ENCODE measurements at regions not wholly inside any gene's neighbourhood (a gene's known extent, or its start where the extent isn't known, plus 50 kb on each side); places are given as distances from the start of the nearest gene placed in this dataset.
A peak's percentile ranks its signal among the peaks of the same experiment; 100 is the strongest.

DNA sequence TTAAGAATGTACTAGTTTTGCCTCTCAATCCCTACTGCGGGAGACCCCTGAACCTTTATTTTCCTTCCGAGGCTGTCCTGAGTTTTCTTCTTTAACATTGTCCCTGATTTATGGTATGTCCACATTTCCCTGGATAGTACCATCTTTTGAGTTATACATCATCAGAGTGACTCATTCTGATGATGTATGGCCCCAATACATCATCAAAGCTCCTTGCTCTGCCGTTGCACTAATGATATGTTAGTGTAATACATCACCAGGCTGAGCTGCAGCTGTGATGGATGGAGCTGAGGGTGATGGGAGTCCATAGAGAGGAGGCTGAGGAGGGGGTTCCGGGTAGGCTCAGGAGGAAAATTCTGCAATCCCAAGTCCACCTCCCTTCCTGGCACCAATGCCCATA, 986.5 kb downstream of the KCNMA1 start:
- TF ChIP-seq, protein P1, sequence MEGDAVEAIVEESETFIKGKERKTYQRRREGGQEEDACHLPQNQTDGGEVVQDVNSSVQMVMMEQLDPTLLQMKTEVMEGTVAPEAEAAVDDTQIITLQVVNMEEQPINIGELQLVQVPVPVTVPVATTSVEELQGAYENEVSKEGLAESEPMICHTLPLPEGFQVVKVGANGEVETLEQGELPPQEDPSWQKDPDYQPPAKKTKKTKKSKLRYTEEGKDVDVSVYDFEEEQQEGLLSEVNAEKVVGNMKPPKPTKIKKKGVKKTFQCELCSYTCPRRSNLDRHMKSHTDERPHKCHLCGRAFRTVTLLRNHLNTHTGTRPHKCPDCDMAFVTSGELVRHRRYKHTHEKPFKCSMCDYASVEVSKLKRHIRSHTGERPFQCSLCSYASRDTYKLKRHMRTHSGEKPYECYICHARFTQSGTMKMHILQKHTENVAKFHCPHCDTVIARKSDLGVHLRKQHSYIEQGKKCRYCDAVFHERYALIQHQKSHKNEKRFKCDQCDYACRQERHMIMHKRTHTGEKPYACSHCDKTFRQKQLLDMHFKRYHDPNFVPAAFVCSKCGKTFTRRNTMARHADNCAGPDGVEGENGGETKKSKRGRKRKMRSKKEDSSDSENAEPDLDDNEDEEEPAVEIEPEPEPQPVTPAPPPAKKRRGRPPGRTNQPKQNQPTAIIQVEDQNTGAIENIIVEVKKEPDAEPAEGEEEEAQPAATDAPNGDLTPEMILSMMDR (IDR thresholded peaks at IDR 0.05; ENCODE audit: control insufficient read depth, insufficient read depth, low read depth, low read length, missing control alignments), result no peak
- H3K4me3 ChIP-seq (ENCODE audit: control insufficient read depth, low read depth, low read length), result no peak overlapping the region
- DNase-seq (ENCODE audit: low read depth), result no peak

DNA sequence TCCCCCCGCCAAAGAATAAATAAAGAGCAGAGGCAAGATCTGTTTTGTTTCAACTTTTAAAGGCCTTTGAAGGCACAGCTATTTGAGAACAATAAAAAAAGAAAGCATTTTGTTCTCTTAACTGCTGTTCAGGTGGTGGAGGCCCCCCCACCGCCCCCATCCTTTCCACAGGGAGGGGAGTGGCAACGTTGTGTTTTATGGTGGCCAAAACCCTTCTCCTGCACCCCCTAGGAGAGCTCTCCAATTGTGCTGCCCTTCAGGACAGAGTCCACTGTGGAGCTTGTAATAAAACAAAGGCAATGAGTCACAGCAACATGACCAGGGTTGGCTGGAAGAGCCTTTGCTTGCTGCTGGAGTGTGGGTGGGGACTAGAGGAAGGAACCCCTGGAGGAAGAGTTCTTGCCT, 987.9 kb downstream of the KCNMA1 start:
- H3K4me3 ChIP-seq (ENCODE audit: control insufficient read depth, low read depth, low read length), result no peak overlapping the region
- TF ChIP-seq, protein P1 (IDR thresholded peaks at IDR 0.05; ENCODE audit: control insufficient read depth, insufficient read depth, low read depth, low read length, missing control alignments), result no peak
- DNase-seq (ENCODE audit: low read depth), result peak; percentile 63

DNA sequence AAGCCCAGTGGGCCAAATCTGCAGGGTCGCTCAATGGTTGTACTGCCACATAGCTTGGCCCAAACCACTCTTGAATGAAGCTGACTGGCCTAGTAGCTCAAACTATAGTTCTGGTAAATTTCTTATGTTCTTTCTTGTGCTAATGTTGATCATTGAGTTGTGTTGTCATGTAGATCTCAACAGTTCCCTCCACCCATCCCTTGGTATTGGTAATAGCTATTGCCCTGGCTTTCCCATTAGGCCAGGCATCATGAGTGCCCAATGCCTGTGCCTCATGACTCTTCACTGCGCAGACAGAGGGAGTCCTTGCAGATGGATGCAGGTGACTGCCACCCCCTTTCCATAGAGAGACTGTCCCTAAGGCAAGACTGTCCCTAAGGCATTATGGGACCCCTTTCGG, 988.4 kb downstream of the KCNMA1 start:
- H3K4me3 ChIP-seq (ENCODE audit: control insufficient read depth, low read depth, low read length), result no peak overlapping the region
- TF ChIP-seq, protein P1 (IDR thresholded peaks at IDR 0.05; ENCODE audit: control insufficient read depth, insufficient read depth, low read depth, low read length, missing control alignments), result no peak
- no peak for DNase-seq (ENCODE audit: low read depth)

DNA sequence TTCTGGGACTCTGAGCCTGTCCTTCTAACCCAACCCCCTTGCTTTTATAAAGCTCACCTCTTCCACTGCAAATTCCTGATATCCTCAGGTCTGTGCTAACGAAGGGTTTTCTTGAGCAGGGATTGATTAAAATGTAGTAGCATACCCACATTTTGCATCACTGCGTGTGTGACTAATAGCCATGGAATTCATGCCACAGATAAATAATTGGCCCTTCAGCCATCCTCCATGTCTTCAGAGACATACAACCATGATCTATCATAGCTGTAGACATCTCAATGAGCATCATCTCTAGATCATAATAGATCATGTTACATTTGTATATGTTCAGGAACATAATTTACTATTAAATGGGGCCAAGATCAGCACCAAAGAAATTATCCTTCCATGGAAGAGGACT, 990.3 kb downstream of the KCNMA1 start:
- no peak for DNase-seq (ENCODE audit: low read depth)
- TF ChIP-seq, protein P1 (IDR thresholded peaks at IDR 0.05; ENCODE audit: control insufficient read depth, insufficient read depth, low read depth, low read length, missing control alignments), result no peak
- no peak overlapping the region for H3K4me3 ChIP-seq (ENCODE audit: control insufficient read depth, low read depth, low read length)

DNA sequence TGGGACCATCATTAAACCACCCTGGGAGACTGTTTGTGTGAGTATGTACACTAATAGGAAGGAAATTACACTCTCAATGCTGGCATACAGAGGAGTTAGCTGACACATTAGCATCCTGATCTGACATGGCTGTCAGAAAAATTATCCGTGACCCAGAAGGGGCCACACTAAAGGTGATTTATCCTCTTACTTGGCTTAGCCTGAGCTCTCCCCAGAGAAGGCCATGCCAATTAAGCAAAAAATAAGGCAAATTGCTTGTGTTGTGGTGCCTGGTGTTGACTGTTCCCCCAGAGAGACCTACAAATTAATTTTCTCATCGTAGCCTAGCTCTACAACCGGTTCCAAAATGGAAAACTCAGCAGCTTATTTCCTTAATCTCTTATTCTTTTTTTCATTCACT, 992.3 kb downstream of the KCNMA1 start:
- TF ChIP-seq, protein P1 (IDR thresholded peaks at IDR 0.05; ENCODE audit: control insufficient read depth, insufficient read depth, low read depth, low read length, missing control alignments), result no peak
- DNase-seq (ENCODE audit: low read depth), result no peak
- H3K4me3 ChIP-seq (ENCODE audit: control insufficient read depth, low read depth, low read length), result no peak overlapping the region

DNA sequence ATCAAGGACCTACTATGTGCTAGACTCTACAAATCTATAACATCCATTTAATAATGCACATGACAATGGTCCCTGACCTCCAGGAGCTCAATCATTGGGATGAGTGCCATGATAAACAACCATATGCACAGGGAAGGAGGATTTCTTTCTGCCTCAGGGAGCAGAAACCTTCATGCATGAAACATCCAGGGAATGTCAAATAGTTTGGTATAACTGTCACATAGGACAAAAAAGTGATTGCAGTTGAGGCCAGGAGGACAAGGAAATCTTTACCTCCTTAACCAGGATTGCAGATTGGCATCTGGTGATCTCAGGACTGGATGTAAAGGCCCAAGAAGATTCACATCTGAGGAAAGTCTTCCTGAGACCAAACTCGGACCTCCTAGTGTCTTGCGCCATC, 993.1 kb downstream of the KCNMA1 start:
- TF ChIP-seq, protein P1 (IDR thresholded peaks at IDR 0.05; ENCODE audit: control insufficient read depth, insufficient read depth, low read depth, low read length, missing control alignments), result no peak
- no peak overlapping the region for H3K4me3 ChIP-seq (ENCODE audit: control insufficient read depth, low read depth, low read length)
- no peak for DNase-seq (ENCODE audit: low read depth)

DNA sequence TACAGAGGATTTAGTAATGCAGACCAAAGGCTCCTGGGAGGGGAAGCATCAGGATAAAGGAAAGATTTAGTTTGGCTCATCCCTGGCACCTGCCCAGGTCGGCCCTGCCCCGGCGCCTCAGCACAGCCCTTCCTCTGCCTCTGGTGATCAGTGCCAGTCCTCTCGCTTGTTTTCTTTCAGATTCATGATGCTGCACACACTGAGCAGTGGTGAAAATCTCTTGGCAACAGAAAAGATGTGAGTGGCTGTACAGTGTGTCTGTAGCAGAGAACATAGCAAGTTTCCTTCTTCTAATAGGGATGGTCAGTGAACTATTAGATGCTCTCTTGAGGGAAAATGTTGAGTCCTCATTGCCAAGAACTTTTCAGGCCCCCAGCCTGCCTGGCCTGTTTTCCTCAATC, 994.1 kb downstream of the KCNMA1 start:
- DNase-seq (ENCODE audit: low read depth), result no peak
- no peak overlapping the region for H3K4me3 ChIP-seq (ENCODE audit: control insufficient read depth, low read depth, low read length)
- TF ChIP-seq, protein P1 (IDR thresholded peaks at IDR 0.05; ENCODE audit: control insufficient read depth, insufficient read depth, low read depth, low read length, missing control alignments), result no peak
